PFSK-1 (cell line): ENCODE measurements at regions not wholly inside any gene's neighbourhood (a gene's known extent, or its start where the extent isn't known, plus 50 kb on each side); places are given as distances from the start of the nearest gene placed in this dataset.
A peak's percentile ranks its signal among the peaks of the same experiment; 100 is the strongest.

Experiments used
- FOXP2 ChIP-seq: optimal IDR thresholded peaks from 2 replicates; pipeline ENCODE3; 2011; ENCODE audit warnings: borderline replicate concordance, control low read depth, inconsistent platforms; ENCODE audit not compliant: insufficient read depth; ENCODE audit errors: extremely low read length, extremely low read depth
- POLR2AphosphoS5 ChIP-seq: IDR thresholded peaks from 2 replicates; pipeline ENCODE4 v1.6.1; 2012; ENCODE audit warnings: low read depth, mild to moderate bottlenecking, control low read depth, low read length, moderate library complexity
- REST ChIP-seq, 2 experiments: IDR thresholded peaks; 2 replicates each; pipeline versions ENCODE4 v1.6.1 to v1.8.0; 2011 to 2012; ENCODE audit warnings: low read depth in 2 of 2, low read length in 2 of 2, control low read depth in 1 of 2, inconsistent platforms in 1 of 2, mild to moderate bottlenecking in 1 of 2, moderate library complexity in 1 of 2; ENCODE audit not compliant: insufficient read depth in 1 of 2
- SIN3A ChIP-seq: IDR thresholded peaks from 2 replicates; pipeline ENCODE4 v1.6.1; 2012; ENCODE audit warnings: mild to moderate bottlenecking, low read length, moderate library complexity, borderline replicate concordance; ENCODE audit not compliant: insufficient read depth
- TAF1 ChIP-seq: IDR thresholded peaks from 2 replicates; pipeline ENCODE4 v1.6.1; 2012; ENCODE audit warnings: low read length, control low read depth, borderline replicate concordance; ENCODE audit not compliant: insufficient read depth

GRCh38 chr14:76922584-76922983 is 96.4 kb downstream of the LRRC74A start:
- TF ChIP-seq POLR2AphosphoS5 (peak; percentile 50; the same call in 1 of the 2 replicates), FOXP2 (no peak)

GRCh38 chr14:76922092-76922491 is 95.9 kb downstream of the LRRC74A start:
- TF ChIP-seq TAF1 (no peak), REST (IDR thresholded peaks at IDR 0.05; ENCODE audit: insufficient read depth in 1 of 2, low read depth in 2 of 2, low read length in 2 of 2) (no peak), POLR2AphosphoS5 (no peak), FOXP2 (no peak), SIN3A (no peak)

GRCh38 chr14:76921088-76921399 is 94.8 kb downstream of the LRRC74A start:
- TF ChIP-seq SIN3A (no peak), FOXP2 (no peak), POLR2AphosphoS5 (no peak), REST (IDR thresholded peaks at IDR 0.05; ENCODE audit: insufficient read depth in 1 of 2, low read depth in 2 of 2, low read length in 2 of 2) (no peak), TAF1 (no peak)

- TF ChIP-seq TAF1 (no peak), REST (IDR thresholded peaks at IDR 0.05; ENCODE audit: insufficient read depth in 1 of 2, low read depth in 2 of 2, low read length in 2 of 2) (no peak), SIN3A (no peak), FOXP2 (no peak), POLR2AphosphoS5 (no peak)
Observed at GRCh38 chr14:76920331-76921087, 94.3 kb downstream of the LRRC74A start.

GRCh38 chr14:76919431-76920330 is 93.5 kb downstream of the LRRC74A start:
- peak; percentile 51; the same call in 1 of the 2 replicates for TF ChIP-seq SIN3A
- no peak for TF ChIP-seq REST (IDR thresholded peaks at IDR 0.05; ENCODE audit: insufficient read depth in 1 of 2, low read depth in 2 of 2, low read length in 2 of 2)
